ENCODE measurements at regions not wholly inside any gene's neighbourhood (a gene's known extent, or its start where the extent isn't known, plus 50 kb on each side); places are given as distances from the start of the nearest gene placed in this dataset.

GRCh38 chr3:99394831-99395778 is 243.3 kb upstream of the COL8A1 start:
- no peak for DNase-seq (ENCODE audit: insufficient read length)
- no peak for FAIRE-seq
- TF ChIP-seq TAF1 (IDR thresholded peaks at IDR 0.05; ENCODE audit: borderline replicate concordance, low read depth, low read length): no peak

GRCh38 chr3:99393961-99394360 is 244.4 kb upstream of the COL8A1 start:
- FAIRE-seq (no peak), DNase-seq (ENCODE audit: insufficient read length) (no peak)
- TF ChIP-seq POLR2A (IDR thresholded peaks at IDR 0.05; ENCODE audit: low read depth, low read length) (no peak), TAF1 (IDR thresholded peaks at IDR 0.05; ENCODE audit: borderline replicate concordance, low read depth, low read length) (no peak)

- FAIRE-seq: no peak
- DNase-seq (ENCODE audit: insufficient read length): no peak
- no peak for TF ChIP-seq POLR2AphosphoS5 (IDR thresholded peaks at IDR 0.05; ENCODE audit: low read depth, low read length)
- no peak for TF ChIP-seq POLR2A (IDR thresholded peaks at IDR 0.05; ENCODE audit: low read depth, low read length)
- TF ChIP-seq TAF1 (IDR thresholded peaks at IDR 0.05; ENCODE audit: borderline replicate concordance, low read depth, low read length): no peak
Measured at GRCh38 chr3:99388780-99389179, 249.6 kb upstream of the COL8A1 start.

GRCh38 chr3:99384596-99384995 is 253.8 kb upstream of the COL8A1 start:
- DNase-seq (ENCODE audit: insufficient read length): no peak
- TF ChIP-seq POLR2A (IDR thresholded peaks at IDR 0.05; ENCODE audit: low read depth, low read length): no peak
- TF ChIP-seq TAF1 (IDR thresholded peaks at IDR 0.05; ENCODE audit: borderline replicate concordance, low read depth, low read length): no peak
- no peak for TF ChIP-seq POLR2AphosphoS5 (IDR thresholded peaks at IDR 0.05; ENCODE audit: low read depth, low read length)
- FAIRE-seq: no peak

GRCh38 chr3:99376926-99377325 is 261.5 kb upstream of the COL8A1 start:
- TF ChIP-seq POLR2A (IDR thresholded peaks at IDR 0.05; ENCODE audit: low read depth, low read length): no peak
- TF ChIP-seq TAF1 (IDR thresholded peaks at IDR 0.05; ENCODE audit: borderline replicate concordance, low read depth, low read length): no peak
- no peak for TF ChIP-seq POLR2AphosphoS5 (IDR thresholded peaks at IDR 0.05; ENCODE audit: low read depth, low read length)
- FAIRE-seq: no peak
- DNase-seq (ENCODE audit: insufficient read length): no peak

GRCh38 chr3:99373846-99374210 is 264.6 kb upstream of the COL8A1 start:
- DNase-seq (ENCODE audit: insufficient read length): no peak
- FAIRE-seq: no peak
- TF ChIP-seq POLR2A (IDR thresholded peaks at IDR 0.05; ENCODE audit: low read depth, low read length) (no peak), POLR2AphosphoS5 (IDR thresholded peaks at IDR 0.05; ENCODE audit: low read depth, low read length) (no peak), TAF1 (IDR thresholded peaks at IDR 0.05; ENCODE audit: borderline replicate concordance, low read depth, low read length) (no peak)

GRCh38 chr3:99373088-99373845 is 265.1 kb upstream of the COL8A1 start:
- DNase-seq (ENCODE audit: insufficient read length) (no peak), FAIRE-seq (no peak)
- TF ChIP-seq POLR2A (IDR thresholded peaks at IDR 0.05; ENCODE audit: low read depth, low read length): no peak
- no peak for TF ChIP-seq TAF1 (IDR thresholded peaks at IDR 0.05; ENCODE audit: borderline replicate concordance, low read depth, low read length)
- no peak for TF ChIP-seq POLR2AphosphoS5 (IDR thresholded peaks at IDR 0.05; ENCODE audit: low read depth, low read length)

- TF ChIP-seq POLR2AphosphoS5 (IDR thresholded peaks at IDR 0.05; ENCODE audit: low read depth, low read length) (no peak), TAF1 (IDR thresholded peaks at IDR 0.05; ENCODE audit: borderline replicate concordance, low read depth, low read length) (no peak), POLR2A (IDR thresholded peaks at IDR 0.05; ENCODE audit: low read depth, low read length) (no peak)
- DNase-seq (ENCODE audit: insufficient read length): no peak
- FAIRE-seq: no peak
Measured at GRCh38 chr3:99366663-99367429, 271.5 kb upstream of the COL8A1 start.

- TF ChIP-seq TAF1 (IDR thresholded peaks at IDR 0.05; ENCODE audit: borderline replicate concordance, low read depth, low read length) (no peak), POLR2A (IDR thresholded peaks at IDR 0.05; ENCODE audit: low read depth, low read length) (no peak), POLR2AphosphoS5 (IDR thresholded peaks at IDR 0.05; ENCODE audit: low read depth, low read length) (no peak)
- FAIRE-seq (no peak), DNase-seq (ENCODE audit: insufficient read length) (no peak)
Measured at GRCh38 chr3:99365979-99366378, 272.4 kb upstream of the COL8A1 start.

- no peak for DNase-seq (ENCODE audit: insufficient read length)
- FAIRE-seq: no peak
- TF ChIP-seq POLR2A (IDR thresholded peaks at IDR 0.05; ENCODE audit: low read depth, low read length) (no peak), POLR2AphosphoS5 (IDR thresholded peaks at IDR 0.05; ENCODE audit: low read depth, low read length) (no peak), TAF1 (IDR thresholded peaks at IDR 0.05; ENCODE audit: borderline replicate concordance, low read depth, low read length) (no peak)
Measured at GRCh38 chr3:99365396-99365795, 273.0 kb upstream of the COL8A1 start.

GRCh38 chr3:99357131-99357530 is 281.3 kb upstream of the COL8A1 start:
- FAIRE-seq (no peak), DNase-seq (ENCODE audit: insufficient read length) (no peak)
- TF ChIP-seq TAF1 (IDR thresholded peaks at IDR 0.05; ENCODE audit: borderline replicate concordance, low read depth, low read length) (no peak), POLR2AphosphoS5 (IDR thresholded peaks at IDR 0.05; ENCODE audit: low read depth, low read length) (no peak), POLR2A (IDR thresholded peaks at IDR 0.05; ENCODE audit: low read depth, low read length) (no peak)

All from GM12892 (cell line).